Fibroblast of mammary gland (primary cell): ENCODE measurements at regions not wholly inside any gene's neighbourhood (a gene's known extent, or its start where the extent isn't known, plus 50 kb on each side); places are given as distances from the start of the nearest gene placed in this dataset.
A peak's percentile ranks its signal among the peaks of the same experiment; 100 is the strongest.

Experiments used
- DNase-seq: peaks from one replicate; pipeline ENCODE4 v3.0.0-alpha.2; 2010; ENCODE audit warnings: low read depth
- H3K4me3 ChIP-seq: 2 replicates; pipeline ENCODE4 v1.5.1; 2011; ENCODE audit warnings: low read depth, mild to moderate bottlenecking, low read length, moderate library complexity; ENCODE audit not compliant: control insufficient read depth
- TF ChIP-seq, protein P1 (sequence below): conservative IDR thresholded peaks from 2 replicates; pipeline ENCODE4 v1.5.1; 2011; ENCODE audit warnings: low read depth, low read length, inconsistent platforms; ENCODE audit not compliant: control insufficient read depth, insufficient read depth

GRCh38 chr18:22088029-22088428 is 81.4 kb upstream of the GATA6 start:
- peak; percentile 6 for DNase-seq
- H3K4me3 ChIP-seq: no peak overlapping the region
- TF ChIP-seq, protein P1, sequence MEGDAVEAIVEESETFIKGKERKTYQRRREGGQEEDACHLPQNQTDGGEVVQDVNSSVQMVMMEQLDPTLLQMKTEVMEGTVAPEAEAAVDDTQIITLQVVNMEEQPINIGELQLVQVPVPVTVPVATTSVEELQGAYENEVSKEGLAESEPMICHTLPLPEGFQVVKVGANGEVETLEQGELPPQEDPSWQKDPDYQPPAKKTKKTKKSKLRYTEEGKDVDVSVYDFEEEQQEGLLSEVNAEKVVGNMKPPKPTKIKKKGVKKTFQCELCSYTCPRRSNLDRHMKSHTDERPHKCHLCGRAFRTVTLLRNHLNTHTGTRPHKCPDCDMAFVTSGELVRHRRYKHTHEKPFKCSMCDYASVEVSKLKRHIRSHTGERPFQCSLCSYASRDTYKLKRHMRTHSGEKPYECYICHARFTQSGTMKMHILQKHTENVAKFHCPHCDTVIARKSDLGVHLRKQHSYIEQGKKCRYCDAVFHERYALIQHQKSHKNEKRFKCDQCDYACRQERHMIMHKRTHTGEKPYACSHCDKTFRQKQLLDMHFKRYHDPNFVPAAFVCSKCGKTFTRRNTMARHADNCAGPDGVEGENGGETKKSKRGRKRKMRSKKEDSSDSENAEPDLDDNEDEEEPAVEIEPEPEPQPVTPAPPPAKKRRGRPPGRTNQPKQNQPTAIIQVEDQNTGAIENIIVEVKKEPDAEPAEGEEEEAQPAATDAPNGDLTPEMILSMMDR: no peak

- TF ChIP-seq, protein P1: no peak
- no peak overlapping the region for H3K4me3 ChIP-seq
- DNase-seq: no peak
These were observed 80.3 kb upstream of the GATA6 start for GRCh38 chr18:22088996-22089640.

DNA sequence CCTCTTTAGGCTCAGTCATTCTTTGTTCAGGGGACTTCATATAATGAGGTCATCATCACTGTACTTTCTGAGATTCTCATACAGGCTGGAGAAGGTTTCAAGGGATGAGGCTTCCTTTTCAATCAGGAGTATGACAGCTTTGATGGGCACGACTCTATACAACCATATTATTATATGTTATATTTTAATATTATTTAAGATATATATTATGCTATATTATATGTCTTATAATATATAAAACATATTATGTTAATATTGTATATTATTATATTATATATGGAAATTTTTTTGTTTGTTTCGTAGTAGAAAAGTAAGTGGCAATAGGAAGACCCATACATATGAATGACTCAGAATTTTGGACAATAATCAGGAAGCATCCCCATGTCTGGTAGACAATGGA is 78.0 kb upstream of the GATA6 start:
- no peak for DNase-seq
- TF ChIP-seq, protein P1: no peak
- H3K4me3 ChIP-seq: no peak overlapping the region

DNA sequence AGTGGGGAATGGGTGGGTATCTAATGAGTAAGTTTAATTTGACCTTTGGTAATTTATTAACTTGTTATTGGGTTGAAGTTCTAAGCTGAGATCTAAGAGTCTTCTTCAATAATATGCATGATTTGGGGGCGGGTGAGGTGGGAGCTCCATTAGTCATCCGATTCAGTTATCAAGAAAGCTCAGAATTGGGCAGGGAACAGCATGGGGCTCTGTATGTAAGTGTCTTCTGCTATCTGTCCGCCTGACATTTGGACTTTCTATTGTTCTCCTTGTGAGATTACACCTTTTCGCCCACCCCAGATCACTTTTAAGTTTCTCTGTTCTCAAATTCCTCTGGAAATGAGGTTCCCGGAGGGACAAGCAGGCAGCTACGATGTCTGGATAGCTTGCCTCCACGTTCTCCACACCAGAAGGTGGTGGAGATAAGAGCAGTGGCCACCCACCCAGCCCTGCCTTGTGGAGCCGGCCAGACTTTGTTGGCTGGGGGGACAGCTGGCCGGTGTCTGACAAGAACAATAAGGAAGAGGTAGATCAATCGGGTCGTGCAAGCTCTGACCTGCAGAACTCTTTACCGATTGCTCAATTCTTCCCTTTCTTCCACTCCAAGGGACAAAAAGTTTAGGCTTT is 75.5 kb upstream of the GATA6 start:
- DNase-seq: no peak
- TF ChIP-seq, protein P1: no peak

GRCh38 chr18:22094358-22094734 is 75.0 kb upstream of the GATA6 start:
- no peak overlapping the region for H3K4me3 ChIP-seq
- DNase-seq: no peak
- TF ChIP-seq, protein P1: no peak

More for the DNA sequence above, 75.5 kb upstream of the GATA6 start:
- no peak overlapping the region for H3K4me3 ChIP-seq

- H3K4me3 ChIP-seq: no peak overlapping the region
- TF ChIP-seq, protein P1: no peak
- no peak for DNase-seq
These were observed 70.8 kb upstream of the GATA6 start for GRCh38 chr18:22098563-22098989.
